ENCODE measurements at regions not wholly inside any gene's neighbourhood (a gene's known extent, or its start where the extent isn't known, plus 50 kb on each side); places are given as distances from the start of the nearest gene placed in this dataset.

- no peak overlapping the region for H3K27ac Mint-ChIP-seq (ENCODE audit: unreplicated experiment)
- no peaks in the 10 kb centered on the region for H3K4me1 Mint-ChIP-seq
- H3K4me3 Mint-ChIP-seq, result no peak overlapping the region
- peaks cover 27% of the 10 kb centered on the region for H3K36me3 Mint-ChIP-seq (ENCODE audit: low read depth)
- no peaks in the 10 kb centered on the region for H3K27me3 Mint-ChIP-seq (ENCODE audit: low read depth)
- DNase-seq (ENCODE audit: low read depth, low spot score), result no peak
- TF ChIP-seq CTCF (conservative IDR thresholded peaks at IDR 0.05), result no peak
- peaks cover 44% of the 10 kb centered on the region for H3K9me3 Mint-ChIP-seq
These were observed 599.5 kb upstream of the DPP6 start for GRCh38 chr7:153452661-153453060.

GRCh38 chr7:153454306-153454705 is 597.9 kb upstream of the DPP6 start:
- no peak for TF ChIP-seq CTCF (conservative IDR thresholded peaks at IDR 0.05)
- Mint-ChIP-seq H3K36me3 (ENCODE audit: low read depth) (peaks cover 29% of the 10 kb centered on the region), H3K9me3 (peaks cover 39% of the 10 kb centered on the region), H3K4me3 (no peak overlapping the region), H3K4me1 (no peaks in the 10 kb centered on the region), H3K27ac (ENCODE audit: unreplicated experiment) (no peak overlapping the region), H3K27me3 (ENCODE audit: low read depth) (no peaks in the 10 kb centered on the region)
- DNase-seq (ENCODE audit: low read depth, low spot score), result no peak

GRCh38 chr7:153457746-153458145 is 594.5 kb upstream of the DPP6 start:
- TF ChIP-seq CTCF (conservative IDR thresholded peaks at IDR 0.05), result no peak
- H3K27me3 Mint-ChIP-seq (ENCODE audit: low read depth), result no peaks in the 10 kb centered on the region
- DNase-seq (ENCODE audit: low read depth, low spot score), result no peak
- peaks cover 14% of the 10 kb centered on the region for H3K36me3 Mint-ChIP-seq (ENCODE audit: low read depth)
- no peaks in the 10 kb centered on the region for H3K4me1 Mint-ChIP-seq
- H3K27ac Mint-ChIP-seq (ENCODE audit: unreplicated experiment), result no peak overlapping the region
- peaks cover 26% of the 10 kb centered on the region for H3K9me3 Mint-ChIP-seq
- no peak overlapping the region for H3K4me3 Mint-ChIP-seq

GRCh38 chr7:153470004-153470671 is 582.1 kb upstream of the DPP6 start:
- no peak overlapping the region for H3K4me3 Mint-ChIP-seq
- peaks cover 21% of the 10 kb centered on the region for H3K9me3 Mint-ChIP-seq
- TF ChIP-seq CTCF (conservative IDR thresholded peaks at IDR 0.05), result no peak
- H3K36me3 Mint-ChIP-seq (ENCODE audit: low read depth), result peaks cover 13% of the 10 kb centered on the region
- DNase-seq (ENCODE audit: low read depth, low spot score), result no peak
- no peaks in the 10 kb centered on the region for H3K27me3 Mint-ChIP-seq (ENCODE audit: low read depth)
- no peak overlapping the region for H3K27ac Mint-ChIP-seq (ENCODE audit: unreplicated experiment)
- no peaks in the 10 kb centered on the region for H3K4me1 Mint-ChIP-seq

- no peak for TF ChIP-seq CTCF (conservative IDR thresholded peaks at IDR 0.05)
- peaks cover 16% of the 10 kb centered on the region for H3K9me3 Mint-ChIP-seq
- H3K4me3 Mint-ChIP-seq, result no peak overlapping the region
- no peaks in the 10 kb centered on the region for H3K4me1 Mint-ChIP-seq
- H3K27ac Mint-ChIP-seq (ENCODE audit: unreplicated experiment), result no peak overlapping the region
- H3K36me3 Mint-ChIP-seq (ENCODE audit: low read depth), result peaks cover 13% of the 10 kb centered on the region
- DNase-seq (ENCODE audit: low read depth, low spot score), result no peak
- no peaks in the 10 kb centered on the region for H3K27me3 Mint-ChIP-seq (ENCODE audit: low read depth)
These were observed 579.7 kb upstream of the DPP6 start for GRCh38 chr7:153472516-153472915.
